ENCODE measurements at regions not wholly inside any gene's neighbourhood (a gene's known extent, or its start where the extent isn't known, plus 50 kb on each side); places are given as distances from the start of the nearest gene placed in this dataset.

DNA sequence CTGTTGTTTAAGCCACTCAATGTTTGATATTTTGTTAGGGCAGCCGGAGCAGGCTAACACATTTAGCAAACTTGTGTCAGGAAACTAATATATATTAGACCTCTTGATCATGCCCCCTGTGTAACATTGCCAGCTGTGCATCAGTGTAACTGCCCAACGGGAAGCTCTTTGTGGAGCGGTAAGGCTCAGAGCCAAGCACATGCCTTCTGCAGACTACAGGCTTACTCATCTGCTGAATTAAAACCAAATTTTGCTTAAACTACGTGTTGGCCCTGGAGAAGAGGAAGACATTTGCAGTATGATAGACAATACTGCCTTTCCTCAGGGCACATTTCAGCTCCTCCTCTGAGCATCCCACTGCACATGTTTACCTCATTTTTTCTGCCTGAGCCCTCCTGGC is 50.5 kb upstream of the KCNMB2 start:
- TF ChIP-seq POLR2A (IDR thresholded peaks at IDR 0.05; ENCODE audit: low read depth, low read length) (no peak), POLR2AphosphoS5 (IDR thresholded peaks at IDR 0.05; ENCODE audit: insufficient read depth, low read depth, low read length) (no peak), JUN (IDR thresholded peaks at IDR 0.05; ENCODE audit: borderline replicate concordance, insufficient read depth, insufficient read length, low read depth) (no peak), EZH2 (IDR thresholded peaks at IDR 0.05; ENCODE audit: borderline replicate concordance, low read depth, low read length, severe bottlenecking) (no peak), FOS (IDR thresholded peaks at IDR 0.05; ENCODE audit: borderline replicate concordance, insufficient read depth, low read length) (no peak), GATA2 (IDR thresholded peaks at IDR 0.05; ENCODE audit: insufficient read depth, insufficient read length, low read depth, low read length) (no peak), MYC (IDR thresholded peaks at IDR 0.05; ENCODE audit: low read depth, low read length) (no peak)
- TF ChIP-seq, protein P1, sequence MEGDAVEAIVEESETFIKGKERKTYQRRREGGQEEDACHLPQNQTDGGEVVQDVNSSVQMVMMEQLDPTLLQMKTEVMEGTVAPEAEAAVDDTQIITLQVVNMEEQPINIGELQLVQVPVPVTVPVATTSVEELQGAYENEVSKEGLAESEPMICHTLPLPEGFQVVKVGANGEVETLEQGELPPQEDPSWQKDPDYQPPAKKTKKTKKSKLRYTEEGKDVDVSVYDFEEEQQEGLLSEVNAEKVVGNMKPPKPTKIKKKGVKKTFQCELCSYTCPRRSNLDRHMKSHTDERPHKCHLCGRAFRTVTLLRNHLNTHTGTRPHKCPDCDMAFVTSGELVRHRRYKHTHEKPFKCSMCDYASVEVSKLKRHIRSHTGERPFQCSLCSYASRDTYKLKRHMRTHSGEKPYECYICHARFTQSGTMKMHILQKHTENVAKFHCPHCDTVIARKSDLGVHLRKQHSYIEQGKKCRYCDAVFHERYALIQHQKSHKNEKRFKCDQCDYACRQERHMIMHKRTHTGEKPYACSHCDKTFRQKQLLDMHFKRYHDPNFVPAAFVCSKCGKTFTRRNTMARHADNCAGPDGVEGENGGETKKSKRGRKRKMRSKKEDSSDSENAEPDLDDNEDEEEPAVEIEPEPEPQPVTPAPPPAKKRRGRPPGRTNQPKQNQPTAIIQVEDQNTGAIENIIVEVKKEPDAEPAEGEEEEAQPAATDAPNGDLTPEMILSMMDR (IDR thresholded peaks at IDR 0.05; ENCODE audit: extremely low read depth in 1 of 2, insufficient read depth in 1 of 2, low read depth in 1 of 2, low read length in 2 of 2) = no peak
- TF ChIP-seq, protein P2, sequence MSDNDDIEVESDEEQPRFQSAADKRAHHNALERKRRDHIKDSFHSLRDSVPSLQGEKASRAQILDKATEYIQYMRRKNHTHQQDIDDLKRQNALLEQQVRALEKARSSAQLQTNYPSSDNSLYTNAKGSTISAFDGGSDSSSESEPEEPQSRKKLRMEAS (IDR thresholded peaks at IDR 0.05; ENCODE audit: insufficient read depth, insufficient read length) = no peak
